ACC112 (cell line): ENCODE measurements at regions not wholly inside any gene's neighbourhood (a gene's known extent, or its start where the extent isn't known, plus 50 kb on each side); places are given as distances from the start of the nearest gene placed in this dataset.

ENCODE experiments used
- H2AFZ ChIP-seq: fragments of 200-600 bp; sonication (generic); one replicate; pipeline ENCODE4 v1.6.0; 2017; ENCODE audit warnings: antibody characterized with exemption, low read length; ENCODE audit not compliant: unreplicated experiment
- H3K27ac ChIP-seq: fragments of 200-600 bp; sonication (generic); 2 replicates; pipeline ENCODE4 v1.5.1; 2014; ENCODE audit warnings: low read depth, mild to moderate bottlenecking, antibody characterized with exemption, low read length, moderate library complexity
- H3K27me3 ChIP-seq: fragments of 200-600 bp; sonication (generic); 2 replicates; pipeline ENCODE4 v1.6.1; 2014; ENCODE audit warnings: mild to moderate bottlenecking, antibody characterized with exemption, low read length, moderate library complexity, mixed read lengths; ENCODE audit not compliant: insufficient read depth
- H3K36me3 ChIP-seq: fragments of 200-600 bp; sonication (generic); 2 replicates; pipeline ENCODE4 v1.6.1; 2016; ENCODE audit warnings: mild to moderate bottlenecking, antibody characterized with exemption, low read length, moderate library complexity, mixed read lengths; ENCODE audit not compliant: insufficient read depth
- H3K4me1 ChIP-seq: fragments of 200-600 bp; sonication (generic); one replicate; pipeline ENCODE4 v1.6.1; 2016; ENCODE audit warnings: low read length, mixed read lengths; ENCODE audit not compliant: insufficient read depth, unreplicated experiment, control insufficient read depth
- H3K4me3 ChIP-seq: fragments of 200-600 bp; sonication (generic); 2 replicates; pipeline ENCODE4 v1.5.1; 2014; ENCODE audit warnings: mild to moderate bottlenecking, low read depth, low read length
- H3K79me2 ChIP-seq: fragments of 200-600 bp; sonication (generic); one replicate; pipeline ENCODE4 v1.6.0; 2016; ENCODE audit warnings: low read length; ENCODE audit not compliant: control insufficient read depth, unreplicated experiment, insufficient read depth

DNA sequence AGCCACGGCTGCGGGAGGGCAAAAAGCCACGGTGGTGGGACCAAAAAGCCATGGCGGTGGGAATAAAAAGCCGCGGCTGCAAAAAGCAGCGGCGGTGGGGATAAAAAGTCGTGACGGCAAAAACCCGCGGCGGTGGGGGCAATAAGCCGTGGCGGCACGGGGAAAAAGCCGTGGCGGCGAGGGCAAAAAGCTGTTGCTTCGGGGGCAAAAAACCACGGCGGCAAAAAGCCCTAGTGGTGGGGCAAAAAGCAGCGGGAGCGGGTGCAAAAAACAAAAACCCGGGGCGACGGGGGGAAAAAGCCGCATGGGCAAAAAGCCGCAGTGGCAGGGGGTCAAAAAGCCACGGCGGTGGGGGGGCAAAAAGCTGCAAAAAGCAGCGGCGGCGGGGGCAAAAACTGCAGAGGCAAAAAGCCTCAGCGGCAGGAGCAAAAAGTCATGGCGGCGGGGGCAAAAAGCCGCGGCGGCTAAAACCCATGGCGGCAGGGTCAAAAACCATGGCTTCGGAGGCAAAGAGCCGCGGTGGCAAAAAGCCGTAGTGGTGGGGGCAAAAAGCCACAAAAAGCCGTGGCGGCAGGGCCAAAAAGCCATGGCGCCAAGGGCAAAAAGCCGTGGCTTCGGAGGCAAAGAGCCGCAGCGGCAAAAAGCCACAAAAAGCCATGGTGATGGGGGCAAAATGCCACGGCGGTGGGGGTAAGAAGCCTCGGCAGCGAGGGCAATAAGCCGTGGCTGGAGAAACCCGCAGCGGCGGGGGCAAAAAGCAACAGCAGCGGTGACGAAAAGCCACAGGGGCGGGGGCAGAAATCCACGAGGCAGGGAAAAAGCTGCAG lies 525.8 kb downstream of the ZNF33B start:
- no peak overlapping the region for H3K4me3 ChIP-seq
- no peaks in the 10 kb centered on the region for H3K79me2 ChIP-seq
- no peaks in the 10 kb centered on the region for H3K36me3 ChIP-seq
- no peak overlapping the region for H3K27ac ChIP-seq
- H3K4me1 ChIP-seq = no peaks in the 10 kb centered on the region
- H2AFZ ChIP-seq = no peak overlapping the region
- no peaks in the 10 kb centered on the region for H3K27me3 ChIP-seq

GRCh38 chr10:42111661-42112330 lies 526.6 kb downstream of the ZNF33B start:
- no peak overlapping the region for H2AFZ ChIP-seq
- H3K27ac ChIP-seq = no peak overlapping the region
- H3K27me3 ChIP-seq = no peaks in the 10 kb centered on the region
- no peaks in the 10 kb centered on the region for H3K4me1 ChIP-seq
- H3K4me3 ChIP-seq = no peak overlapping the region
- no peaks in the 10 kb centered on the region for H3K36me3 ChIP-seq
- no peaks in the 10 kb centered on the region for H3K79me2 ChIP-seq

- Histone ChIP-seq H3K36me3 (no peaks in the 10 kb centered on the region), H3K4me1 (no peaks in the 10 kb centered on the region), H3K79me2 (no peaks in the 10 kb centered on the region), H3K27me3 (no peaks in the 10 kb centered on the region), H2AFZ (no peak overlapping the region), H3K4me3 (no peak overlapping the region), H3K27ac (no peak overlapping the region)
Measured at GRCh38 chr10:42111076-42111475, 527.3 kb downstream of the ZNF33B start.
